Stimulated activated CD8-positive, alpha-beta memory T cell treated with anti-CD3 and anti-CD28 coated beads, Interleukin-4, amount 100 ng/mL, for 1 hour (primary cell): ENCODE measurements at regions not wholly inside any gene's neighbourhood (a gene's known extent, or its start where the extent isn't known, plus 50 kb on each side); places are given as distances from the start of the nearest gene placed in this dataset.
"Not testable (repeated sequence)": the region's sequence is repeated elsewhere in the genome, so short reads cannot be mapped to it uniquely, and the experiment has no call there.

Experiments
- DNase-seq, 2 donors: peaks; one replicate each; pipeline ENCODE4 v3.0.0-alpha.2; 2020; ENCODE audit warnings: low read depth in 2 of 2, low spot score in 1 of 2

- no peak for DNase-seq
Observed at GRCh38 chr5:99076723-99077640, 148.2 kb upstream of the CHD1 start.

GRCh38 chr5:99072846-99073245 lies 144.0 kb upstream of the CHD1 start:
- no peak for DNase-seq

- no peak for DNase-seq
Observed at GRCh38 chr5:99070822-99071221, 142.0 kb upstream of the CHD1 start.

GRCh38 chr5:99070362-99070761 lies 141.6 kb upstream of the CHD1 start:
- no peak for DNase-seq

- no peak for DNase-seq
Observed at GRCh38 chr5:99068944-99069650, 140.3 kb upstream of the CHD1 start.

GRCh38 chr5:99063737-99064136 lies 134.9 kb upstream of the CHD1 start:
- no peak for DNase-seq

- DNase-seq, result no peak
Observed at GRCh38 chr5:99061711-99062110, 132.9 kb upstream of the CHD1 start.

- no peak for DNase-seq
Observed at GRCh38 chr5:99061299-99061698, 132.5 kb upstream of the CHD1 start.

- peak; percentile 76 to 78 for DNase-seq
Observed at GRCh38 chr5:99060306-99061261, 131.8 kb upstream of the CHD1 start.

- no peak for DNase-seq
Observed at GRCh38 chr5:99059685-99060084, 130.9 kb upstream of the CHD1 start.

GRCh38 chr5:99058466-99058865 lies 129.7 kb upstream of the CHD1 start:
- DNase-seq, result no peak

GRCh38 chr5:99054972-99055371 lies 126.2 kb upstream of the CHD1 start:
- DNase-seq, result no peak

- DNase-seq, result no peak
Observed at GRCh38 chr5:99045871-99046270, 117.1 kb upstream of the CHD1 start.

- not testable (repeated sequence) for DNase-seq
Observed at GRCh38 chr5:99043257-99043656, 114.5 kb upstream of the CHD1 start.

- DNase-seq, result peak in 1 of 2 donors; percentile 27
Observed at GRCh38 chr5:99037668-99038067, 108.9 kb upstream of the CHD1 start.

- no peak for DNase-seq
Observed at GRCh38 chr5:99035942-99036341, 107.1 kb upstream of the CHD1 start.

GRCh38 chr5:99034336-99034735 lies 105.5 kb upstream of the CHD1 start:
- no peak for DNase-seq

GRCh38 chr5:99033014-99033900 lies 104.5 kb upstream of the CHD1 start:
- DNase-seq, result no peak

GRCh38 chr5:99032234-99033013 lies 103.6 kb upstream of the CHD1 start:
- no peak for DNase-seq
